Transverse colon (tissue), 4 donors: ENCODE measurements at regions not wholly inside any gene's neighbourhood (a gene's known extent, or its start where the extent isn't known, plus 50 kb on each side); places are given as distances from the start of the nearest gene placed in this dataset.

Experiments
- EP300 ChIP-seq: sonication (generic); formaldehyde crosslinking; IDR thresholded peaks from one replicate; pipeline ENCODE4 v1.6.1; 2017; ENCODE audit warnings: antibody characterized with exemption, low read depth
- POLR2AphosphoS5 ChIP-seq, 3 donors: sonication (generic); formaldehyde crosslinking; IDR thresholded peaks; one replicate each; pipeline ENCODE4 v1.6.1; 2016; ENCODE audit warnings: antibody characterized with exemption in 3 of 3
- TF ChIP-seq, protein P1 (sequence below), 5 experiments: fragments of 200-600 bp in 3 of 5; fragments of 450-650 bp in 2 of 5; sonication (generic) in 3 of 5; IDR thresholded peaks; 1 replicate in 2 of 5; 2 replicates in 3 of 5; pipeline ENCODE4 v1.5.1; 2016 to 2017; ENCODE audit warnings: antibody characterized with exemption in 5 of 5, inconsistent platforms in 3 of 5, mild to moderate bottlenecking in 2 of 5, moderate library complexity in 1 of 5

DNA sequence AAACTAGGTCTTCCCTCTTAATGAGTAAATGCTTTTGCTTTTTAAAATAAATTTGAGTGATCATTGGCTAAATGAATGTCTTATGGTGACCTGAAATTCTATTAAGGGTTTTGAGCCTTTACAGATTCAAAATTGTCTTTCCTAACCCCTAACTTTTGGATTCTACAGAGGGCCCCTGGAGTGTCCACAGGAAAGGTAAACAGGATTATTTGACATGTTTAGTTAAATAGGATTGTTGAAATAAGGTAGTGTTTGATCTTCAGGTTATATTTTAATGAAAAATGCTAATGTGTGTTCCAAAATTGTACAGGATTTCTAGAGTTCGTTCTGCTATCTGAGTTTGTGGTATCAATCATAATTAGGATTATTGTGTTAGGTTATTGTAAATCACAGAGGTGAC lies 55.9 kb upstream of the GJB6 start:
- TF ChIP-seq EP300 (no peak), POLR2AphosphoS5 (IDR thresholded peaks at IDR 0.05) (no peak)
- TF ChIP-seq, protein P1, sequence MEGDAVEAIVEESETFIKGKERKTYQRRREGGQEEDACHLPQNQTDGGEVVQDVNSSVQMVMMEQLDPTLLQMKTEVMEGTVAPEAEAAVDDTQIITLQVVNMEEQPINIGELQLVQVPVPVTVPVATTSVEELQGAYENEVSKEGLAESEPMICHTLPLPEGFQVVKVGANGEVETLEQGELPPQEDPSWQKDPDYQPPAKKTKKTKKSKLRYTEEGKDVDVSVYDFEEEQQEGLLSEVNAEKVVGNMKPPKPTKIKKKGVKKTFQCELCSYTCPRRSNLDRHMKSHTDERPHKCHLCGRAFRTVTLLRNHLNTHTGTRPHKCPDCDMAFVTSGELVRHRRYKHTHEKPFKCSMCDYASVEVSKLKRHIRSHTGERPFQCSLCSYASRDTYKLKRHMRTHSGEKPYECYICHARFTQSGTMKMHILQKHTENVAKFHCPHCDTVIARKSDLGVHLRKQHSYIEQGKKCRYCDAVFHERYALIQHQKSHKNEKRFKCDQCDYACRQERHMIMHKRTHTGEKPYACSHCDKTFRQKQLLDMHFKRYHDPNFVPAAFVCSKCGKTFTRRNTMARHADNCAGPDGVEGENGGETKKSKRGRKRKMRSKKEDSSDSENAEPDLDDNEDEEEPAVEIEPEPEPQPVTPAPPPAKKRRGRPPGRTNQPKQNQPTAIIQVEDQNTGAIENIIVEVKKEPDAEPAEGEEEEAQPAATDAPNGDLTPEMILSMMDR (IDR thresholded peaks at IDR 0.05), result no peak
